Liver (tissue), 8 donors: ENCODE measurements at regions not wholly inside any gene's neighbourhood (a gene's known extent, or its start where the extent isn't known, plus 50 kb on each side); places are given as distances from the start of the nearest gene placed in this dataset.

Source experiments
- DNase-seq: peaks from one replicate; pipeline ENCODE4 v3.0.0-alpha.2; 2017; ENCODE audit warnings: low spot score
- H3K27ac ChIP-seq, 2 donors: one replicate each; pipeline ENCODE4 v1.7.0; 2013; ENCODE audit warnings: inconsistent platforms in 2 of 2, low read length in 2 of 2, control low read depth in 1 of 2, low read depth in 1 of 2, mild to moderate bottlenecking in 1 of 2
- H3K27me3 ChIP-seq, 4 donors: one replicate each; pipeline versions ENCODE4 v1.6.1 to v1.7.0; 2013; ENCODE audit warnings: low read length in 3 of 4, inconsistent platforms in 1 of 4, mild to moderate bottlenecking in 1 of 4, moderate library complexity in 1 of 4; ENCODE audit not compliant: control insufficient read depth in 4 of 4, insufficient read depth in 4 of 4
- H3K36me3 ChIP-seq, 4 donors: one replicate each; pipeline versions ENCODE4 v1.6.1 to v1.7.0; 2013; ENCODE audit warnings: low read length in 3 of 4, mild to moderate bottlenecking in 3 of 4, low read depth in 1 of 4, moderate library complexity in 1 of 4; ENCODE audit not compliant: control insufficient read depth in 4 of 4, insufficient read depth in 3 of 4
- H3K4me1 ChIP-seq, 4 donors: one replicate each; pipeline versions ENCODE4 v1.6.1 to v1.7.0; 2013; ENCODE audit warnings: low read length in 3 of 4, mild to moderate bottlenecking in 3 of 4, moderate library complexity in 1 of 4; ENCODE audit not compliant: control insufficient read depth in 4 of 4, insufficient read depth in 4 of 4
- H3K4me3 ChIP-seq, 3 donors: one replicate each; pipeline versions ENCODE4 v1.6.1 to v1.7.0; 2013; ENCODE audit warnings: low read length in 3 of 3, control low read depth in 1 of 3, low read depth in 1 of 3, mild to moderate bottlenecking in 1 of 3
- H3K9ac ChIP-seq, 2 donors: one replicate each; pipeline ENCODE4 v1.7.0; 2013; ENCODE audit warnings: low read length in 2 of 2, mild to moderate bottlenecking in 2 of 2, moderate library complexity in 2 of 2, control low read depth in 1 of 2, low read depth in 1 of 2
- H3K9me3 ChIP-seq, 4 donors: one replicate each; pipeline versions ENCODE4 v1.6.1 to v1.7.0; 2013; ENCODE audit warnings: low read length in 3 of 4; ENCODE audit not compliant: control insufficient read depth in 4 of 4
- EGR1 ChIP-seq, 2 donors: IDR thresholded peaks; 2 replicates each; pipeline ENCODE4 v1.6.1; 2016 to 2018; ENCODE audit warnings: antibody characterized with exemption in 2 of 2, low read depth in 2 of 2
- FOXA1 ChIP-seq: IDR thresholded peaks from 2 replicates; pipeline ENCODE4 v1.6.1; 2016; ENCODE audit warnings: antibody characterized with exemption
- FOXA2 ChIP-seq: IDR thresholded peaks from 2 replicates; pipeline ENCODE4 v1.6.1; 2016; ENCODE audit warnings: antibody characterized with exemption
- GABPA ChIP-seq, 2 donors: IDR thresholded peaks in 1 of 2; conservative IDR thresholded peaks in 1 of 2; 2 replicates each; pipeline ENCODE4 v1.6.1; 2016; ENCODE audit warnings: antibody characterized with exemption in 2 of 2, mild to moderate bottlenecking in 1 of 2, moderate library complexity in 1 of 2
- HNF4A ChIP-seq, 2 donors: conservative IDR thresholded peaks; 2 replicates each; pipeline ENCODE4 v1.6.1; 2016; ENCODE audit warnings: antibody characterized with exemption in 2 of 2, mild to moderate bottlenecking in 2 of 2
- HNF4G ChIP-seq: IDR thresholded peaks from 2 replicates; pipeline ENCODE4 v1.6.1; 2016; ENCODE audit warnings: antibody characterized with exemption
- JUND ChIP-seq, 2 donors: IDR thresholded peaks; 2 replicates each; pipeline ENCODE4 v1.6.1; 2016; ENCODE audit warnings: antibody characterized with exemption in 2 of 2
- NR2F2 ChIP-seq: IDR thresholded peaks from 2 replicates; pipeline ENCODE4 v1.6.1; 2016; ENCODE audit warnings: antibody characterized with exemption
- RAD21 ChIP-seq, 2 donors: IDR thresholded peaks; 2 replicates each; pipeline ENCODE4 v1.6.1; 2016; ENCODE audit warnings: antibody characterized with exemption in 2 of 2, mild to moderate bottlenecking in 2 of 2
- RXRA ChIP-seq, 2 donors: IDR thresholded peaks; 2 replicates each; pipeline ENCODE4 v1.6.1; 2017 to 2018; ENCODE audit warnings: antibody characterized with exemption in 2 of 2, mild to moderate bottlenecking in 1 of 2
- SP1 ChIP-seq: IDR thresholded peaks from 2 replicates; pipeline ENCODE4 v1.6.1; 2018; ENCODE audit warnings: antibody characterized with exemption, mild to moderate bottlenecking
- TAF1 ChIP-seq: conservative IDR thresholded peaks from 2 replicates; pipeline ENCODE4 v1.6.1; 2016; ENCODE audit warnings: antibody characterized with exemption, mild to moderate bottlenecking
- YY1 ChIP-seq: IDR thresholded peaks from 2 replicates; pipeline ENCODE4 v1.6.1; 2016; ENCODE audit warnings: antibody characterized with exemption, mild to moderate bottlenecking
- WGBS: extraction: QIAGEN DNeasy Blood & Tissue Kit; methylation state at CpG from one replicate; pipeline ENCODE4 v1.1.7; 2013; 5-methylcytosine and 5-hydroxymethylcytosine counted together
- TF ChIP-seq, protein P1 (sequence below): IDR thresholded peaks from 2 replicates; pipeline ENCODE4 v1.6.1; 2016; ENCODE audit warnings: antibody characterized with exemption
- TF ChIP-seq, protein P2 (sequence below): IDR thresholded peaks from 2 replicates; pipeline ENCODE4 v1.6.1; 2016; ENCODE audit warnings: antibody characterized with exemption
- TF ChIP-seq, protein P3 (sequence below): fragments of 150-350 bp; IDR thresholded peaks from 2 replicates; pipeline ENCODE4 v1.5.1; 2017; ENCODE audit warnings: improper control_type of control experiment, low read depth, low read length; ENCODE audit not compliant: missing input control
- TF ChIP-seq, protein P4 (sequence below): IDR thresholded peaks from 2 replicates; pipeline ENCODE4 v1.6.1; 2016; ENCODE audit warnings: antibody characterized with exemption, mild to moderate bottlenecking
- donor health status: healthy.
- donor health status: healthy.
- donor health status: healthy.
- donor health status: healthy.
- donor health status: healthy.

DNA sequence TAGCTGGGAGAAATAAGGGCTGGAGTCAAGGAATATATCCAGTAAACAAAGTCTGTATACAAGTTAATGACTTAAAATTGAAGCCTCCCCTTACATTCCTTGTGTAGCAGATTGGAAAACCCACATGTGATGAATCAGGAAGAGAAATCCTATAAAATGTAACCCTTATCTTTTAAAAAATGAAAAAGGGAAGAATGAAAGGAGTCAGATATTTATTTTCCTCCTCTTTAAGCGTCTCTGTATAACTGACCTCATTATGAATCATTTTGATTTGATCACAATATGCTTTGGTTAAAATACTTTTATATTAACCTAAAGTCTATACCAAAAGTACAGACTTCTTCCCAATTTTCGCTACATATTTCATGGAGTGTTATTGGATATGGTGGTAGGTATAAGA, 316.3 kb upstream of the STAC start (continued):
- TF ChIP-seq FOXA1 (no peak), SP1 (no peak)

DNA sequence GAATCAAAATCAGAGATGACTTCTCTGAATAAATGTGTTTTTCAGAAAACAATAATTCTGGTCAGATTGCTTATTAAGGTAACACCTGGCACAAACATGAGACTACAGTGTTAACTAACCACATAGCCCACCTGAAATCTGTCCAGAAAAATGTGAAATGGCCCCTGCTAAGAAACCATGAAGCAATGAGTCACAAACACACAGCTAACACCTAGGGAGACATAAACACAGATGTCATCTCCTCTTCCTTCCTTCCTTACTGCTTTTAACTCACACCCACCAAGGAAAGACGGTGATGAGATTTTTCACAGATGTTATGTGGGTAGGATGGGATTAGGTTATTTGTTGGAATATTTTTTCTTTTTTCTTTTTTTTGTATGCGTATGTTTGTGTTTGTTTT, 315.0 kb upstream of the STAC start:
- WGBS = 79% methylated on average over 2 of the region's 2 CpGs
- Histone ChIP-seq H3K36me3 (no peaks in the 10 kb centered on the region), H3K4me1 (no peaks in the 10 kb centered on the region), H3K27ac (no peak overlapping the region), H3K9ac (no peak overlapping the region), H3K4me3 (no peak overlapping the region), H3K27me3 (no peaks in the 10 kb centered on the region), H3K9me3 (peaks cover 0 to 2% (median 0%) of the 10 kb centered on the region in 4 donors)
- TF ChIP-seq, protein P1, sequence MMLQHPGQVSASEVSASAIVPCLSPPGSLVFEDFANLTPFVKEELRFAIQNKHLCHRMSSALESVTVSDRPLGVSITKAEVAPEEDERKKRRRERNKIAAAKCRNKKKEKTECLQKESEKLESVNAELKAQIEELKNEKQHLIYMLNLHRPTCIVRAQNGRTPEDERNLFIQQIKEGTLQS = no peak
- TF ChIP-seq JUND (IDR thresholded peaks at IDR 0.05) (no peak), NR2F2 (no peak), RAD21 (IDR thresholded peaks at IDR 0.05) (no peak), EGR1 (IDR thresholded peaks at IDR 0.05; ENCODE audit: low read depth in 2 of 2) (no peak), HNF4A (conservative IDR thresholded peaks at IDR 0.05) (no peak), TAF1 (no peak), HNF4G (no peak)
- TF ChIP-seq, protein P2, sequence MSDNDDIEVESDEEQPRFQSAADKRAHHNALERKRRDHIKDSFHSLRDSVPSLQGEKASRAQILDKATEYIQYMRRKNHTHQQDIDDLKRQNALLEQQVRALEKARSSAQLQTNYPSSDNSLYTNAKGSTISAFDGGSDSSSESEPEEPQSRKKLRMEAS = no peak
- DNase-seq = no peak

DNA sequence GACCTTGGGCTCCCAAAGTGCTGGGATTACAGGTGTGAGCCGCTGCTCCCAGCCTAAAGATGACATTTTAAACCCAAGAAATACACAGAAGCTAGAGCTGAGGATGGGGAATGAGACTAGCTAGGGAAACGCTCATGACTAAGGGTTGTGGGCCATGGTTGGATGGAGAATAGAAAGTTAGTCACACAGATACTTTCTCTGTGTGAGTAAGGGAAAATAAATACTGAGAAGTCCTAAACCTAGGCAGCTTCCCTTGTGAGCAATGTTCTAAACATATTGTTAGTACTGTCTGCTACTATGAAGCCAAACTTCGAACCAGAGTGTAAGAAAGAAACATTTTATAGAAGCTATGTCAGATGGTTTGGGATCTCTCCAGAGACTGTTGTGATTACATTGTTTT, 304.8 kb upstream of the STAC start:
- Histone ChIP-seq H3K4me3 (no peak overlapping the region), H3K27me3 (no peaks in the 10 kb centered on the region), H3K4me1 (no peaks in the 10 kb centered on the region), H3K36me3 (no peaks in the 10 kb centered on the region), H3K27ac (no peak overlapping the region), H3K9ac (no peak overlapping the region), H3K9me3 (no peaks in the 10 kb centered on the region)
- 72% methylated on average over 3 of the region's 3 CpGs for WGBS
- DNase-seq = no peak
- TF ChIP-seq NR2F2 (no peak), EGR1 (IDR thresholded peaks at IDR 0.05; ENCODE audit: low read depth in 2 of 2) (no peak), SP1 (no peak), FOXA2 (no peak), JUND (IDR thresholded peaks at IDR 0.05) (no peak)

DNA sequence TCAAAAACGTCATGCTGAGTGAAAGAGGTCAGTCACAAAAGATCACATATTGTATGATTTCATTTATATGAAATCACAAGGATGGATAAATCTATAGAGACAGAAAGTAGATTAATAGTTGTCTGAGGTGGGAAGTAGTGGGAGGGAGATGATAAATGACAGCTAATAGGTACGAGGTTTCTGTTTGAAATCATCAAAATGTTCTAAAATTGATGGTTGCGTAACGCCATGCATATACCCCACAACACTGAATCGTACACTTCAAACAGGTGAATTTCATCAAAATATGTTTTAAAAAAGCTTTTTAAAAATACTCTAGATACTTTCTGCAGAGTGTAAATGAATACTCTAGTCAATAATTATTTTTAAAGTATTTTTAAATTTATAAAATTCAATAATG, 303.0 kb upstream of the STAC start:
- no peak for DNase-seq
- Histone ChIP-seq H3K4me3 (no peak overlapping the region), H3K27me3 (peaks cover 0 to 3% (median 0%) of the 10 kb centered on the region in 4 donors), H3K9ac (no peak overlapping the region), H3K4me1 (no peaks in the 10 kb centered on the region), H3K27ac (no peak overlapping the region), H3K36me3 (no peaks in the 10 kb centered on the region), H3K9me3 (peaks cover 0 to 5% (median 0%) of the 10 kb centered on the region in 4 donors)
- 74% methylated on average over 5 of the region's 5 CpGs for WGBS
- TF ChIP-seq FOXA1 (no peak), EGR1 (IDR thresholded peaks at IDR 0.05; ENCODE audit: low read depth in 2 of 2) (no peak), YY1 (no peak), HNF4G (no peak), RAD21 (IDR thresholded peaks at IDR 0.05) (no peak), NR2F2 (no peak), FOXA2 (no peak), GABPA (IDR thresholded peaks at IDR 0.05 in 1 of 2, conservative IDR thresholded peaks at IDR 0.05 in 1 of 2) (no peak), JUND (IDR thresholded peaks at IDR 0.05) (no peak), HNF4A (conservative IDR thresholded peaks at IDR 0.05) (no peak), TAF1 (no peak), RXRA (IDR thresholded peaks at IDR 0.05) (no peak), SP1 (no peak)
- TF ChIP-seq, protein P2 = no peak
- TF ChIP-seq, protein P3, sequence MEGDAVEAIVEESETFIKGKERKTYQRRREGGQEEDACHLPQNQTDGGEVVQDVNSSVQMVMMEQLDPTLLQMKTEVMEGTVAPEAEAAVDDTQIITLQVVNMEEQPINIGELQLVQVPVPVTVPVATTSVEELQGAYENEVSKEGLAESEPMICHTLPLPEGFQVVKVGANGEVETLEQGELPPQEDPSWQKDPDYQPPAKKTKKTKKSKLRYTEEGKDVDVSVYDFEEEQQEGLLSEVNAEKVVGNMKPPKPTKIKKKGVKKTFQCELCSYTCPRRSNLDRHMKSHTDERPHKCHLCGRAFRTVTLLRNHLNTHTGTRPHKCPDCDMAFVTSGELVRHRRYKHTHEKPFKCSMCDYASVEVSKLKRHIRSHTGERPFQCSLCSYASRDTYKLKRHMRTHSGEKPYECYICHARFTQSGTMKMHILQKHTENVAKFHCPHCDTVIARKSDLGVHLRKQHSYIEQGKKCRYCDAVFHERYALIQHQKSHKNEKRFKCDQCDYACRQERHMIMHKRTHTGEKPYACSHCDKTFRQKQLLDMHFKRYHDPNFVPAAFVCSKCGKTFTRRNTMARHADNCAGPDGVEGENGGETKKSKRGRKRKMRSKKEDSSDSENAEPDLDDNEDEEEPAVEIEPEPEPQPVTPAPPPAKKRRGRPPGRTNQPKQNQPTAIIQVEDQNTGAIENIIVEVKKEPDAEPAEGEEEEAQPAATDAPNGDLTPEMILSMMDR = no peak
- TF ChIP-seq, protein P4, sequence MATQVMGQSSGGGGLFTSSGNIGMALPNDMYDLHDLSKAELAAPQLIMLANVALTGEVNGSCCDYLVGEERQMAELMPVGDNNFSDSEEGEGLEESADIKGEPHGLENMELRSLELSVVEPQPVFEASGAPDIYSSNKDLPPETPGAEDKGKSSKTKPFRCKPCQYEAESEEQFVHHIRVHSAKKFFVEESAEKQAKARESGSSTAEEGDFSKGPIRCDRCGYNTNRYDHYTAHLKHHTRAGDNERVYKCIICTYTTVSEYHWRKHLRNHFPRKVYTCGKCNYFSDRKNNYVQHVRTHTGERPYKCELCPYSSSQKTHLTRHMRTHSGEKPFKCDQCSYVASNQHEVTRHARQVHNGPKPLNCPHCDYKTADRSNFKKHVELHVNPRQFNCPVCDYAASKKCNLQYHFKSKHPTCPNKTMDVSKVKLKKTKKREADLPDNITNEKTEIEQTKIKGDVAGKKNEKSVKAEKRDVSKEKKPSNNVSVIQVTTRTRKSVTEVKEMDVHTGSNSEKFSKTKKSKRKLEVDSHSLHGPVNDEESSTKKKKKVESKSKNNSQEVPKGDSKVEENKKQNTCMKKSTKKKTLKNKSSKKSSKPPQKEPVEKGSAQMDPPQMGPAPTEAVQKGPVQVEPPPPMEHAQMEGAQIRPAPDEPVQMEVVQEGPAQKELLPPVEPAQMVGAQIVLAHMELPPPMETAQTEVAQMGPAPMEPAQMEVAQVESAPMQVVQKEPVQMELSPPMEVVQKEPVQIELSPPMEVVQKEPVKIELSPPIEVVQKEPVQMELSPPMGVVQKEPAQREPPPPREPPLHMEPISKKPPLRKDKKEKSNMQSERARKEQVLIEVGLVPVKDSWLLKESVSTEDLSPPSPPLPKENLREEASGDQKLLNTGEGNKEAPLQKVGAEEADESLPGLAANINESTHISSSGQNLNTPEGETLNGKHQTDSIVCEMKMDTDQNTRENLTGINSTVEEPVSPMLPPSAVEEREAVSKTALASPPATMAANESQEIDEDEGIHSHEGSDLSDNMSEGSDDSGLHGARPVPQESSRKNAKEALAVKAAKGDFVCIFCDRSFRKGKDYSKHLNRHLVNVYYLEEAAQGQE = no peak
- TF ChIP-seq, protein P1 = no peak
